ENCODE measurements at regions not wholly inside any gene's neighbourhood (a gene's known extent, or its start where the extent isn't known, plus 50 kb on each side); places are given as distances from the start of the nearest gene placed in this dataset.

DNA sequence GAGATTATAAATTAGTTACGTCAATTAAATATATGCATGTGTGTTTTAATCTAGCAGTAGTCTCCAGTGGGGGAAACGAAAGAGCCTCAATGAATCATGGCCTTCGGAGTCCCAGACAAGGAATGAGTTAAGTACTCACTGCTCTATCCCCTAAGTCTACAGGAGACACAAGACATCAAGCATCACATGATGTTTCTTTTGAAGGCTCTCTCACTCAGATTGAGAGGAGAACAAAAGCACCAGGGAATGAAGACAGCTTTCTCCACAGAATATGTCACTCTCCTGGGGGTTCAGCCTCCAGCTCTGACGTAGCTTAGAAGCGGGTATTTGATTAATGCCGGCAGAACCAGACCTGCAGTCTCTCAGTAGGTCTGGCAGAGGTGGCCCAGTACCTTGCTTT is 381.4 kb downstream of the ACTL7B start (continued):
- TF ChIP-seq, protein P1, sequence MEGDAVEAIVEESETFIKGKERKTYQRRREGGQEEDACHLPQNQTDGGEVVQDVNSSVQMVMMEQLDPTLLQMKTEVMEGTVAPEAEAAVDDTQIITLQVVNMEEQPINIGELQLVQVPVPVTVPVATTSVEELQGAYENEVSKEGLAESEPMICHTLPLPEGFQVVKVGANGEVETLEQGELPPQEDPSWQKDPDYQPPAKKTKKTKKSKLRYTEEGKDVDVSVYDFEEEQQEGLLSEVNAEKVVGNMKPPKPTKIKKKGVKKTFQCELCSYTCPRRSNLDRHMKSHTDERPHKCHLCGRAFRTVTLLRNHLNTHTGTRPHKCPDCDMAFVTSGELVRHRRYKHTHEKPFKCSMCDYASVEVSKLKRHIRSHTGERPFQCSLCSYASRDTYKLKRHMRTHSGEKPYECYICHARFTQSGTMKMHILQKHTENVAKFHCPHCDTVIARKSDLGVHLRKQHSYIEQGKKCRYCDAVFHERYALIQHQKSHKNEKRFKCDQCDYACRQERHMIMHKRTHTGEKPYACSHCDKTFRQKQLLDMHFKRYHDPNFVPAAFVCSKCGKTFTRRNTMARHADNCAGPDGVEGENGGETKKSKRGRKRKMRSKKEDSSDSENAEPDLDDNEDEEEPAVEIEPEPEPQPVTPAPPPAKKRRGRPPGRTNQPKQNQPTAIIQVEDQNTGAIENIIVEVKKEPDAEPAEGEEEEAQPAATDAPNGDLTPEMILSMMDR (IDR thresholded peaks at IDR 0.05 in 2 of 3, conservative IDR thresholded peaks at IDR 0.05 in 1 of 3; ENCODE audit: borderline replicate concordance in 1 of 3, insufficient read depth in 1 of 3, low read depth in 2 of 3, low read length in 2 of 3), result no peak
- no peak for TF ChIP-seq SP1 (IDR thresholded peaks at IDR 0.05; ENCODE audit: low read depth)

DNA sequence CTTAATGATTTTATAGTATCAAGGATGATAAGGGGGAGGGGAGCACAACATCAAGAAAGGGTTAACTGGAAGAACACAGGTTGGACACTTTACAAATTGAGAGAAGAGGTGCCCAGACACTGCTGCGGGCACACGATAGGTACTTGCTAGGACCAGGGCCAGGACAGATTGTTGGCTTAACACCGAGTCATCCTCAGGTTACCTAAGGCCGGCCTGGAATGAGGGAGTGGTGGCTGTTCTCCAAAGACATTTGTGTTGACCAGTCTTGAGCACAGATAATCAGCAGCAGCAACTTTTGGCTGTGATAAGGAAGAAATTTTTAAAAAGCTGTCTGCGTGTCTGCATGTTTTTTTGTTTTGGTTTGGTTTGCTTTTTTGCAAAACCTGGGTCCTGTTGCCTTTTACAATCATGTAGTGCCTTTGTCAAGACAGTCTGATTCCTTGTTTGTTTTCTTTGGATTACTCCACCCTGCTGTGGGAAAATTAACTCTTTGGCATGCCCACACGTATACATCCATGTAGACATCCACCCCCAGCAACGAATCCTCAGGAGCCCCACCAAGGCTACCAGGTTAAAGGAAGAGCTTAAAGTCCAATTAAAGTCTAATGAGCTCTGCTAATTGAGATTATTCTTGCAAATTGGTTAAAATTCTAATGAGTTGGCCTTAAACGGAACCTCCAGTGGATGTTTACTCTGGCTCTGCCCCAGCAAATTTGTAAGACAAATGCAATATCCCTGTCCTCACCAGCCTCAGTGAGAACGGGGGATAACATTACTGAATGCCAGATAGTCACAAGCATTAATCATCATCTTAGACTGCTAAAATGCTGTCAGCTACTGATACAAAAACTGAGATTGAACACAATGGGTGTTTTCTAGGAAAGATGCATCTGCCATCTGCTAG is 382.3 kb downstream of the ACTL7B start:
- Histone ChIP-seq H3K27ac (ENCODE audit: low read depth, low read length) (no peak overlapping the region), H2AFZ (ENCODE audit: low read depth, low read length, poor library complexity, severe bottlenecking) (peak overlapping the region; percentile 6), H4K20me1 (ENCODE audit: insufficient read depth) (no peaks in the 10 kb centered on the region), H3K4me2 (ENCODE audit: low read length) (peak overlapping the region; percentile 4; the same call in 1 of the 2 replicates), H3K4me3 (replicated peaks in 1 of 2; ENCODE audit: low read depth in 1 of 2, low read length in 2 of 2) (no peak overlapping the region), H3K36me3 (ENCODE audit: control insufficient read depth in 1 of 2, insufficient read depth in 2 of 2, low read length in 2 of 2) (no peaks in the 10 kb centered on the region), H3K79me2 (ENCODE audit: insufficient read depth, low read length) (no peaks in the 10 kb centered on the region), H3K27me3 (ENCODE audit: insufficient read depth, low read length) (no peaks in the 10 kb centered on the region; the same call in 1 of the 2 replicates), H3K9ac (ENCODE audit: low read length) (no peak overlapping the region), H3K4me1 (ENCODE audit: control insufficient read depth in 1 of 2, insufficient read depth in 2 of 2, low read length in 2 of 2) (peaks cover 7 to 46% of the 10 kb centered on the region in 2 experiments; a peak in 3 of 4 replicates), H3K9me3 (ENCODE audit: control insufficient read depth in 1 of 2, insufficient read depth in 1 of 2, low read depth in 1 of 2, low read length in 2 of 2) (no peaks in the 10 kb centered on the region), H3K9me2 (ENCODE audit: insufficient read depth) (no peaks in the 10 kb centered on the region)
- no TSS peak for BruUV-seq (replicated peaks)
- intact Hi-C loops (cut with micrococcal nuclease), result loop anchor here (5.0 kb wide), 1 partner anchor 79 kb away; no protein-coding TSS in a partner anchor
- DNase-seq (ENCODE audit: low read depth, low spot score) (no peak), ATAC-seq (0 out of 2 replicates have a peak, but pooled peaks have one; percentile 31)
- 0 out of 2 replicates have a peak, but pooled peaks have one; percentile 17 for TF ChIP-seq CEBPB (IDR thresholded peaks at IDR 0.05; ENCODE audit: low read depth)
- TF ChIP-seq ZFX (IDR thresholded peaks at IDR 0.05), result no peak
- RAD21 ChIA-PET (ENCODE audit: low non-redundant PET in 1 of 2, low total read pairs in 2 of 2, uncharacterized antibody in 2 of 2, unreplicated experiment in 2 of 2), result no interaction called here
- POLR2A ChIA-PET, result no interaction called here
- CTCF ChIA-PET, result interaction anchor here (1.1 to 1.9 kb wide), 2 partner anchors 12 to 92 kb away, joined by 3 to 4 read pairs; no protein-coding TSS in a partner anchor

Measured in HCT116 (cell line).